ENCODE measurements at regions not wholly inside any gene's neighbourhood (a gene's known extent, or its start where the extent isn't known, plus 50 kb on each side); places are given as distances from the start of the nearest gene placed in this dataset.

DNA sequence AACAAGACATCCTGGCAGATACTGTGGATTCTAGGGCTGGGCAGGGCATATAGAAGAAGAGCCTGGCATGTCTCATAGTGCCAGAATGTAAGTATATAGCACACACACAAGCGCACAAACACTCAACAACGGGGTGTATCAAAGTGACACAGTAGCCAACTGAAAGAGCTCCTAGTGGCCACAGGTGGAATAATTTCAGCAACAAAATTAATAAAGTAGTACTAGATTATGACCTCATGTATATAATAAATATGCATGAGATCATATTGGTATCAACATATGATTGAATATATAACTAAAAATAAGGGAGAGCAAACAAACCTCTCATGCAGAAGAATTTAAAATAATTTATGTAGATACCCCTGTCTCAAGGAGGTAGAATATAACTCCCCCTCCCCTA, 72.4 kb upstream of the CXCL12 start:
- Histone ChIP-seq H3K9me3 (no peaks in the 10 kb centered on the region), H3K27ac (no peak overlapping the region), H3K4me3 (no peak overlapping the region), H3K36me3 (no peaks in the 10 kb centered on the region), H3K4me1 (peaks cover 0 to 24% (median 0%) of the 10 kb centered on the region in 4 donors), H3K27me3 (no peaks in the 10 kb centered on the region)
- TF ChIP-seq EP300 (IDR thresholded peaks at IDR 0.05) (no peak), POLR2A (IDR thresholded peaks at IDR 0.05) (no peak)
- TF ChIP-seq, protein P1, sequence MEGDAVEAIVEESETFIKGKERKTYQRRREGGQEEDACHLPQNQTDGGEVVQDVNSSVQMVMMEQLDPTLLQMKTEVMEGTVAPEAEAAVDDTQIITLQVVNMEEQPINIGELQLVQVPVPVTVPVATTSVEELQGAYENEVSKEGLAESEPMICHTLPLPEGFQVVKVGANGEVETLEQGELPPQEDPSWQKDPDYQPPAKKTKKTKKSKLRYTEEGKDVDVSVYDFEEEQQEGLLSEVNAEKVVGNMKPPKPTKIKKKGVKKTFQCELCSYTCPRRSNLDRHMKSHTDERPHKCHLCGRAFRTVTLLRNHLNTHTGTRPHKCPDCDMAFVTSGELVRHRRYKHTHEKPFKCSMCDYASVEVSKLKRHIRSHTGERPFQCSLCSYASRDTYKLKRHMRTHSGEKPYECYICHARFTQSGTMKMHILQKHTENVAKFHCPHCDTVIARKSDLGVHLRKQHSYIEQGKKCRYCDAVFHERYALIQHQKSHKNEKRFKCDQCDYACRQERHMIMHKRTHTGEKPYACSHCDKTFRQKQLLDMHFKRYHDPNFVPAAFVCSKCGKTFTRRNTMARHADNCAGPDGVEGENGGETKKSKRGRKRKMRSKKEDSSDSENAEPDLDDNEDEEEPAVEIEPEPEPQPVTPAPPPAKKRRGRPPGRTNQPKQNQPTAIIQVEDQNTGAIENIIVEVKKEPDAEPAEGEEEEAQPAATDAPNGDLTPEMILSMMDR (IDR thresholded peaks at IDR 0.05), result no peak
- no peak for DNase-seq (ENCODE audit: low spot score in 2 of 2)
- 86 to 89% methylated on average over 2 of the region's 2 CpGs for WGBS, 2 donors

DNA sequence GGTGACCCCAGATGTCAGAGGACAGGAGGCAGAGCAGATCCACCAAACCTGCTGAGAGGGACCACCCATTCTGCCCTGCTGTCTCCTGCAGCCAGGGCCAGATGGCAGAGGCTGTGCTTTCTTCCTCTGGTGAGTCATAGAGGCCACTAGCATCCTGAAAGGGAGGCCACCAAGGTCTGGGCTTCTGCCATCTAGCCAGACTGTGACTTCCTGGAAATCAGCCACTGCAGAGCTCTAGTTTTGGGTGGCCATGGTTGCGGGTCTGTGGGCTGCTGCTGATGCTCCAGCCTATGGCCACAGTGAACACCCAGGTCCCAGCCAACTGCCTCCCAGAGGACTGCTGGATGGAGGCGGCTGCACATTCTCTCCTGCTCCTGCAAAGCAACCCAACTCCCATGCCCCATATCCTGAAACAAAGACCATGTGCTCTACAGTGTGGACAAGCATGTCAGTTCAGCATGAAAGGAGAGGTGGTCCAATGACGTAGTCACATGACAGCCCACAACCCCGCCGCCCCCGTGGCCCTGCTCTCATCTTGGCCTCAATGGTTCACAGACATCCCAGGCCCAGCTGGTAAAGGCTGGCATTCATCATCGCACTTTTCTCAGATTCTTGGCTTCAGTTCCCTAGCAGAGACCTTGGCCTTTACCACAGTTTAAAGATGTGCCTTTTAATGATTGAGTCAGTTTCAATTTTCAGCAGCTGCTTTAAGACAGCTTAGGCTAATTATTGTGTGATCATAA, 73.9 kb upstream of the CXCL12 start:
- H3K27ac ChIP-seq, result no peak overlapping the region
- no peaks in the 10 kb centered on the region for H3K9me3 ChIP-seq
- 54 to 55% methylated on average over 7 of the region's 7 CpGs for WGBS, 2 donors
- no peaks in the 10 kb centered on the region for H3K36me3 ChIP-seq
- peaks cover 0 to 33% (median 0%) of the 10 kb centered on the region in 4 donors for H3K4me1 ChIP-seq
- H3K4me3 ChIP-seq, result no peak overlapping the region
- DNase-seq (ENCODE audit: low spot score in 2 of 2), result no peak
- TF ChIP-seq POLR2A (IDR thresholded peaks at IDR 0.05) (no peak), EP300 (IDR thresholded peaks at IDR 0.05) (no peak)
- TF ChIP-seq, protein P1 (IDR thresholded peaks at IDR 0.05), result no peak
- H3K27me3 ChIP-seq, result no peaks in the 10 kb centered on the region

DNA sequence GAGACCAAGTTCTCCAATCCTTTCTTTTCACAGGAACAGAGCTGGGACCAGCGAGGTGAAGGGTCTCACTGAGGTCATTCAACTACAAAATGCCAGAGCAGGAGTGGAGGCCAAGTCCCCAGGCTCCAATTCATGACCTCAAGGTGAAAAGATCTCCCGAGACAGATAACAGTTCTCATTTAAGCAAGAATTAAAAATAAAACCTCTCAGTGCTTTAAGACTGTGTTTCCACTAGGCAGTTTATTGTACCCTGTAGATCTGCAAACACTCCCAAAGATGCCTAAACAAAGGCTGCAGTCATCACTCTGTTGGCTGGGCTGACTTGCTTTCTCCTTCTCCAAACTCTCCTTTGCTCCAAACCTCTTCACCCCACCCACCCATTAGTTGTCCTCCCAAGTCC, 74.8 kb upstream of the CXCL12 start:
- H3K27ac ChIP-seq, result no peak overlapping the region
- H3K4me1 ChIP-seq, result peaks cover 0 to 37% (median 0%) of the 10 kb centered on the region in 4 donors
- no peak for DNase-seq (ENCODE audit: low spot score in 2 of 2)
- TF ChIP-seq, protein P1 (IDR thresholded peaks at IDR 0.05), result no peak
- TF ChIP-seq POLR2A (IDR thresholded peaks at IDR 0.05) (no peak), EP300 (IDR thresholded peaks at IDR 0.05) (no peak)
- H3K4me3 ChIP-seq, result no peak overlapping the region
- no peaks in the 10 kb centered on the region for H3K36me3 ChIP-seq
- WGBS, 2 donors, result 21 to 33% methylated on average over 2 of the region's 2 CpGs
- H3K9me3 ChIP-seq, result no peaks in the 10 kb centered on the region
- H3K27me3 ChIP-seq, result no peaks in the 10 kb centered on the region

DNA sequence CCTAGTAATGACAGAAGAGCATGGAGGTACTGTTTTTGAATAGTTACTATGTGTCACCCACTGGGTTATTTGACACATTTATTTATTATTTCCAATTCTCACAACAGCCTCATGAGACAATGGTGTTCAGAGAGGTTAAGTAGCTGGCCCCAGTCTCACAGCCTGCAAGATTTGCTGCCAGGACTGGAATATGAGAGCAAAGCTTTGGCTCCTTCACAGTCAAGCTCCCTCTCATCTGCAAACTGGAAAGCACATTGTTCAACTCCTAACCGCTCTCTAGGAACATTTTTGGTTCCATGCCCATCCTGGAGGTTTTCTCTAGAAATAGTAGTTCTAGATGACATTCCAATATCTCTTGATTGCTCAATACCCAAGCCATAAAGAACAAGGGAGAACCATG, 75.5 kb upstream of the CXCL12 start:
- peaks cover 0 to 37% (median 0%) of the 10 kb centered on the region in 4 donors for H3K4me1 ChIP-seq
- 63 to 67% methylated on average over 1 of the region's 1 CpG for WGBS, 2 donors
- no peaks in the 10 kb centered on the region for H3K27me3 ChIP-seq
- H3K36me3 ChIP-seq, result no peaks in the 10 kb centered on the region
- H3K4me3 ChIP-seq, result no peak overlapping the region
- no peak for DNase-seq (ENCODE audit: low spot score in 2 of 2)
- no peaks in the 10 kb centered on the region for H3K9me3 ChIP-seq
- H3K27ac ChIP-seq, result no peak overlapping the region
- TF ChIP-seq POLR2A (IDR thresholded peaks at IDR 0.05), result no peak
- TF ChIP-seq, protein P1 (IDR thresholded peaks at IDR 0.05), result no peak
- no peak for TF ChIP-seq EP300 (IDR thresholded peaks at IDR 0.05)

DNA sequence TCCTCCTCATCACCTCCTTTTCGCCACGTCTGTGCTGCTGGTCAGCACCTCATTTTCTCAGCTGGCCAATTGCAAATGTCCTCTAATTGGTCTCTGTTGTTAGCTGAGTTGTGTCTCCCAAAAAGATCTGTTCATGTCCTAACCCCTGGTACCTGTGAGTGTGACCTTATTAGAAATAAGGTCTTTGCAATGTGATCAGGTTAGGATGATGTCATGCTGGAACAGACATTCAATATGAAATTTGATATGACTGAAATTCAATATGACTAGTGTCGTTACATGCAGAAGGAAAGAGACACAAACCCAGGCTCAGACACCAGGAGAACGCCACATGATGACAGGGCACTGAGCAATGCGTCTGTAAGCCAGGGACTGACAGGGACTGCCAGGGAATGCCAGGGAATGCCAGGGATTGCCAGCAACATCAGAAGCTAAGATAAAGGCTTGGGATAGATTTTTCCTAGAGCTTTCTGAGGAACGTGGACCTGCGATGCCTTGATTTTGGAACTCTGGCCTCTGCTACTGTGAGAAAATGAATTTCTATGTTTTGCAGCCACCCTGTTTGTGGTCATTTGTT, 77.5 kb upstream of the CXCL12 start:
- no peak overlapping the region for H3K27ac ChIP-seq
- H3K36me3 ChIP-seq, result no peaks in the 10 kb centered on the region
- no peaks in the 10 kb centered on the region for H3K9me3 ChIP-seq
- TF ChIP-seq, protein P1 (IDR thresholded peaks at IDR 0.05), result no peak
- TF ChIP-seq EP300 (IDR thresholded peaks at IDR 0.05) (no peak), POLR2A (IDR thresholded peaks at IDR 0.05) (no peak)
- no peak overlapping the region for H3K4me3 ChIP-seq
- no peaks in the 10 kb centered on the region for H3K27me3 ChIP-seq
- WGBS, 2 donors, result 65 to 71% methylated on average over 7 of the region's 7 CpGs
- H3K4me1 ChIP-seq, result peaks cover 0 to 37% (median 0%) of the 10 kb centered on the region in 4 donors
- DNase-seq (ENCODE audit: low spot score in 2 of 2), result no peak
